GM10266 (cell line): ENCODE measurements at regions not wholly inside any gene's neighbourhood (a gene's known extent, or its start where the extent isn't known, plus 50 kb on each side); places are given as distances from the start of the nearest gene placed in this dataset.

Experiments
- DNase-seq: peaks from one replicate; pipeline ENCODE4 v3.0.0; 2012; ENCODE audit errors: extremely low spot score
- CTCF ChIP-seq: IDR thresholded peaks from 2 replicates; pipeline ENCODE4 v1.5.1; 2012; ENCODE audit warnings: mild to moderate bottlenecking, low read depth; ENCODE audit not compliant: control insufficient read depth, insufficient read depth; ENCODE audit errors: missing control alignments

DNA sequence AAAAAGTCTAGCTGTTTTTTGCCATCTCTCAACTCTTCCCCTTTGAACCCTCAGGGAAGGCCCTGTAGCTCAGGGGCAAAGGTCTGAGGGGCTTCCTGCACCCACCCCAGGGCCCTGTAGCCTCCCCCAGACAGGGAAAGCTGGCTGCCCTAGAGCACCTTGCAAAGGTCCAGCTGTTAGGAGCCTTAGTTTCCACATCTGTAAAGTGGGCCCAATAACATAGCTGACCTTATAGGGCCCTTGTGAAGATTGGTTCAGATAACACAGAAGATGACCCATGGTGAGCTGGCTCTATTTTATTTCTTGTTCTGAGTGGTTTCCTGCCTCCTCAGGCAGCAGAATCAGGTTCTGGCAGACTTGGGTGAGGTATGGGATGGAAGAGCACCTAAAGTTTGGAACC is 55.2 kb upstream of the SMAD6 start:
- DNase-seq, result no peak
- TF ChIP-seq CTCF, result no peak

DNA sequence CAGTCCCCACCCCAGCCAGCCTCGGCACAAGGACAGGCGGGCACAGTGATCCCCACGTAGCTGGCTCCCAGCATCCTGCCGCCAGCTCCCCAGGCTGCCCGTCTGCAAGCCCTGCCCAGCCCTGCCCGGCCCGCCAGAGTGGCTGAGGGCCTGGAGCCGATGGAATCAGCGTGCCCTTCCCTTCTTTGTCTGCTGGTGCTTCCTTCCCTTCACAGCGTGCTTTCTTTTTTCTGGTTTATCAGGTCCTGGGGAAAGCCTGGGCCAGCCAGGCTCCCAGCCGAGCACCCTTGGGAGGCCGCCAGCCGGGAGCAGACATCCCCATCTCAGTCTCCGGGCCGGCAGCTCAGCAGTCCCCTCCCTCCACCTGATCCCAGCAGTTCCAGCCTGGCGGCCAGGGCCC is 54.7 kb upstream of the SMAD6 start:
- DNase-seq, result no peak
- no peak for TF ChIP-seq CTCF

GRCh38 chr15:66648588-66648987 is 53.4 kb upstream of the SMAD6 start:
- no peak for TF ChIP-seq CTCF
- DNase-seq, result no peak

DNA sequence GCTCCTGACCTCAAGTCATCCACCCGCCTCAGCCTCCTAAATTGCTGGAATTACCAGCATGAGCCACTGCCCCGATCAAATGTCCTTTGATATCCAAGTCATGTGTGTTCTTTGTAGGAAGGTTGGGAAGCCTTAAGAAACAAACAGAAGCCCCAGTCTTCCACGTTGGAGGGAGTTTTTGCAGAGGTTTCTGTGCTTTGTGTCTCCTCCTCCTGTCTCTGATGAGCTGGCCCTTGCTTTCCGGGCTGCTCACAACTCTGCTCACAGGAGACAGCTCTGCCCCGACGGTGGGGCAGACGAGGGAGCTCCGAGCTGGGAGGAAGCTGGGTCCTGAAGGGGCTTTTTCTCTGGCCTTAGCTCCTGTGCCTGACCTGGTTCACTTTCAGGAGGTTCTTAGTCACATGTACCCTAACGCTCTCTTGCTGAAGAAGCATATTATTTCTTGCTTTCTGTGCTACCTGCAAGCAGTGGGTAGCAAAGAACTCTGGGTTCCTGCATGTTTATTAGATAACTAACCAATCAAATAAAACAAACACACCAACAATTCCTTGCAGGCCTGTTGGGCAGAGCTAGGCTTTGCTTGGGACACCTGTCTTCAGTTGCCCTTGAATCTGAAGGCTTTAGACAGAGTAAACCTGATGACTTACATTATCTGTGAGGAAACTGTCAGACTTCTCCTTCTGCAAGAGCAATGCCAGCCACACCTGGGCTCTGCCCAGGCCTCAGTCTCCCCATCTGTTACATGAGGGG is 52.6 kb upstream of the SMAD6 start:
- no peak for TF ChIP-seq CTCF
- DNase-seq, result no peak

GRCh38 chr15:66650433-66650832 is 51.6 kb upstream of the SMAD6 start:
- no peak for DNase-seq
- no peak for TF ChIP-seq CTCF

DNA sequence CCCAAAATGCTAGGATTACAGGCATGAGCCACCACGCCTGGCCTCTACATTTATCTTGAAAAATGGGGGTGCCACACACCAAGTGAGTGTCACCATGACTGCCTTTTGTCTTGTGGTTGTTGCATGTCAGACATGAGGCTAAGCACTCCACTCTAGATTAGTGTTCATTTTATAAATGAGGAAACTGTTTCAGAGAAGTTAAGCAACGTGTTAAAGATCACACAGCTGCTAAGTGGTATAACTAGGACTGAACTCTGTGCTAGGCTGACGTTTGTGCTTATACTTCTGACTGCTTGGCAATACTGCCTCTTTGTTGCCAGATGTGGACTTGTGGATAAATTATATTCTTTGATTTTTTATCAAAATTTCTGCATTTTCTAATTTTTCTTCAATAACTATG is 50.8 kb upstream of the SMAD6 start:
- no peak for DNase-seq
- TF ChIP-seq CTCF, result no peak

- DNase-seq, result no peak
- no peak for TF ChIP-seq CTCF
These were observed 50.0 kb upstream of the SMAD6 start for GRCh38 chr15:66651913-66652642.
